ENCODE measurements at regions not wholly inside any gene's neighbourhood (a gene's known extent, or its start where the extent isn't known, plus 50 kb on each side); places are given as distances from the start of the nearest gene placed in this dataset.
"Not testable (repeated sequence)": the region's sequence is repeated elsewhere in the genome, so short reads cannot be mapped to it uniquely, and the experiment has no call there.

- H2AK5ac ChIP-seq (ENCODE audit: low read depth, low read length); H2BK12ac ChIP-seq (ENCODE audit: low read length); H2BK120ac ChIP-seq (ENCODE audit: low read depth, low read length); H3K18ac ChIP-seq (ENCODE audit: low read length); H3K4ac ChIP-seq (ENCODE audit: low read length); H3K23ac ChIP-seq (ENCODE audit: low read depth, low read length, poor library complexity); H3K14ac ChIP-seq (ENCODE audit: low read length); H3K27me3 ChIP-seq (ENCODE audit: control insufficient read depth in 3 of 3, insufficient read depth in 3 of 3, low read depth in 1 of 3, low read length in 3 of 3); H4K8ac ChIP-seq (ENCODE audit: low read depth, low read length); H3K4me2 ChIP-seq (ENCODE audit: insufficient read depth, low read length, poor library complexity, severe bottlenecking); H3K4me1 ChIP-seq (ENCODE audit: control insufficient read depth in 2 of 2, insufficient read depth in 1 of 2, low read depth in 1 of 2, low read length in 2 of 2); H3K4me3 ChIP-seq (ENCODE audit: low read length in 2 of 2); H2BK5ac ChIP-seq (ENCODE audit: low read length); H4K91ac ChIP-seq (ENCODE audit: low read depth, low read length, poor library complexity); H3K9ac ChIP-seq (ENCODE audit: low read depth, low read length, poor library complexity); DNase-seq (ENCODE audit: low spot score); H3K79me1 ChIP-seq (ENCODE audit: low read depth, low read length); H3K27ac ChIP-seq (replicated peaks; ENCODE audit: low read length); H3K9me3 ChIP-seq (replicated peaks in 1 of 2; ENCODE audit: control insufficient read depth in 2 of 2, insufficient read depth in 1 of 2, low read depth in 1 of 2, low read length in 2 of 2); H2BK15ac ChIP-seq (ENCODE audit: low read length); H3K36me3 ChIP-seq (replicated peaks in 1 of 2; ENCODE audit: control insufficient read depth in 2 of 2, insufficient read depth in 2 of 2, low read length in 2 of 2); H2AFZ ChIP-seq (ENCODE audit: low read length): not testable (repeated sequence)
- WGBS, 2 donors (ENCODE audit: extremely low coverage in 2 of 2, insufficient read length in 2 of 2, insufficient replicate concordance in 1 of 2): no CpG with 5 or more reads among the region's 11 CpGs
These were observed 105.4 kb downstream of the SPATA31A6 start for GRCh38 chr9:42288865-42289229.

GRCh38 chr9:42300124-42300523 lies 116.7 kb downstream of the SPATA31A6 start:
- H3K23ac ChIP-seq (ENCODE audit: low read depth, low read length, poor library complexity); H3K9me3 ChIP-seq (replicated peaks in 1 of 2; ENCODE audit: control insufficient read depth in 2 of 2, insufficient read depth in 1 of 2, low read depth in 1 of 2, low read length in 2 of 2); DNase-seq (ENCODE audit: low spot score); H4K8ac ChIP-seq (ENCODE audit: low read depth, low read length); H3K4me3 ChIP-seq (ENCODE audit: low read length in 2 of 2); H2BK120ac ChIP-seq (ENCODE audit: low read depth, low read length); H2AK5ac ChIP-seq (ENCODE audit: low read depth, low read length); H3K4me2 ChIP-seq (ENCODE audit: insufficient read depth, low read length, poor library complexity, severe bottlenecking); H2BK12ac ChIP-seq (ENCODE audit: low read length); H2BK5ac ChIP-seq (ENCODE audit: low read length); H3K27me3 ChIP-seq (ENCODE audit: control insufficient read depth in 3 of 3, insufficient read depth in 3 of 3, low read depth in 1 of 3, low read length in 3 of 3); H3K4me1 ChIP-seq (ENCODE audit: control insufficient read depth in 2 of 2, insufficient read depth in 1 of 2, low read depth in 1 of 2, low read length in 2 of 2); H3K14ac ChIP-seq (ENCODE audit: low read length); H3K18ac ChIP-seq (ENCODE audit: low read length); H3K4ac ChIP-seq (ENCODE audit: low read length); H2BK15ac ChIP-seq (ENCODE audit: low read length); H2AFZ ChIP-seq (ENCODE audit: low read length); H4K91ac ChIP-seq (ENCODE audit: low read depth, low read length, poor library complexity); H3K9ac ChIP-seq (ENCODE audit: low read depth, low read length, poor library complexity); H3K79me1 ChIP-seq (ENCODE audit: low read depth, low read length); H3K27ac ChIP-seq (replicated peaks; ENCODE audit: low read length); H3K36me3 ChIP-seq (replicated peaks in 1 of 2; ENCODE audit: control insufficient read depth in 2 of 2, insufficient read depth in 2 of 2, low read length in 2 of 2): not testable (repeated sequence)

- H2BK5ac ChIP-seq (ENCODE audit: low read length); H3K14ac ChIP-seq (ENCODE audit: low read length); H3K79me1 ChIP-seq (ENCODE audit: low read depth, low read length); H2BK15ac ChIP-seq (ENCODE audit: low read length); H2AFZ ChIP-seq (ENCODE audit: low read length); H3K4me1 ChIP-seq (ENCODE audit: control insufficient read depth in 2 of 2, insufficient read depth in 1 of 2, low read depth in 1 of 2, low read length in 2 of 2); H2BK12ac ChIP-seq (ENCODE audit: low read length); H2AK5ac ChIP-seq (ENCODE audit: low read depth, low read length); H2BK120ac ChIP-seq (ENCODE audit: low read depth, low read length); H3K18ac ChIP-seq (ENCODE audit: low read length); H3K36me3 ChIP-seq (replicated peaks in 1 of 2; ENCODE audit: control insufficient read depth in 2 of 2, insufficient read depth in 2 of 2, low read length in 2 of 2); H3K4ac ChIP-seq (ENCODE audit: low read length); H4K8ac ChIP-seq (ENCODE audit: low read depth, low read length); H4K91ac ChIP-seq (ENCODE audit: low read depth, low read length, poor library complexity); H3K9ac ChIP-seq (ENCODE audit: low read depth, low read length, poor library complexity); H3K27me3 ChIP-seq (ENCODE audit: control insufficient read depth in 3 of 3, insufficient read depth in 3 of 3, low read depth in 1 of 3, low read length in 3 of 3); H3K9me3 ChIP-seq (replicated peaks in 1 of 2; ENCODE audit: control insufficient read depth in 2 of 2, insufficient read depth in 1 of 2, low read depth in 1 of 2, low read length in 2 of 2); H3K23ac ChIP-seq (ENCODE audit: low read depth, low read length, poor library complexity); H3K4me2 ChIP-seq (ENCODE audit: insufficient read depth, low read length, poor library complexity, severe bottlenecking); H3K4me3 ChIP-seq (ENCODE audit: low read length in 2 of 2): not testable (repeated sequence)
- peak overlapping the region; percentile 69 for H3K27ac ChIP-seq (replicated peaks; ENCODE audit: low read length)
- no CpG with 5 or more reads among the region's 2 CpGs for WGBS, 2 donors (ENCODE audit: extremely low coverage in 2 of 2, insufficient read length in 2 of 2, insufficient replicate concordance in 1 of 2)
- peak; percentile 67 for DNase-seq (ENCODE audit: low spot score)
These were observed 123.2 kb downstream of the SPATA31A6 start for GRCh38 chr9:42306625-42307024.

GRCh38 chr9:42307449-42307848 lies 124.0 kb downstream of the SPATA31A6 start:
- not testable (repeated sequence) for H3K4me2 ChIP-seq (ENCODE audit: insufficient read depth, low read length, poor library complexity, severe bottlenecking); H3K9me3 ChIP-seq (replicated peaks in 1 of 2; ENCODE audit: control insufficient read depth in 2 of 2, insufficient read depth in 1 of 2, low read depth in 1 of 2, low read length in 2 of 2)
- H3K27ac ChIP-seq (replicated peaks; ENCODE audit: low read length): peak overlapping the region; percentile 69

More at GRCh38 chr9:42307449-42307848, 124.0 kb downstream of the SPATA31A6 start:
- H4K8ac ChIP-seq (ENCODE audit: low read depth, low read length); H3K36me3 ChIP-seq (replicated peaks in 1 of 2; ENCODE audit: control insufficient read depth in 2 of 2, insufficient read depth in 2 of 2, low read length in 2 of 2); H3K18ac ChIP-seq (ENCODE audit: low read length); H2BK120ac ChIP-seq (ENCODE audit: low read depth, low read length); H3K79me1 ChIP-seq (ENCODE audit: low read depth, low read length); DNase-seq (ENCODE audit: low spot score); H2BK15ac ChIP-seq (ENCODE audit: low read length); H3K14ac ChIP-seq (ENCODE audit: low read length); H3K4me3 ChIP-seq (ENCODE audit: low read length in 2 of 2); H3K27me3 ChIP-seq (ENCODE audit: control insufficient read depth in 3 of 3, insufficient read depth in 3 of 3, low read depth in 1 of 3, low read length in 3 of 3); H2AK5ac ChIP-seq (ENCODE audit: low read depth, low read length); H2BK5ac ChIP-seq (ENCODE audit: low read length); H3K4ac ChIP-seq (ENCODE audit: low read length); H4K91ac ChIP-seq (ENCODE audit: low read depth, low read length, poor library complexity); H2BK12ac ChIP-seq (ENCODE audit: low read length); H3K4me1 ChIP-seq (ENCODE audit: control insufficient read depth in 2 of 2, insufficient read depth in 1 of 2, low read depth in 1 of 2, low read length in 2 of 2); H3K23ac ChIP-seq (ENCODE audit: low read depth, low read length, poor library complexity); H3K9ac ChIP-seq (ENCODE audit: low read depth, low read length, poor library complexity): not testable (repeated sequence)
- WGBS, 2 donors (ENCODE audit: extremely low coverage in 2 of 2, insufficient read length in 2 of 2, insufficient replicate concordance in 1 of 2): no CpG with 5 or more reads among the region's 2 CpGs
- peak overlapping the region; percentile 64 for H2AFZ ChIP-seq (ENCODE audit: low read length)

All from neuronal stem cell (in vitro differentiated cells).